HG03064 (cell line): ENCODE measurements at regions not wholly inside any gene's neighbourhood (a gene's known extent, or its start where the extent isn't known, plus 50 kb on each side); places are given as distances from the start of the nearest gene placed in this dataset.

Experiments used
- ATAC-seq: cut with Tn5 transposase; IDR thresholded peaks from one replicate; pipeline ENCODE4 v1.9.1; 2021; ENCODE audit warnings: low read depth; ENCODE audit not compliant: unreplicated experiment

DNA sequence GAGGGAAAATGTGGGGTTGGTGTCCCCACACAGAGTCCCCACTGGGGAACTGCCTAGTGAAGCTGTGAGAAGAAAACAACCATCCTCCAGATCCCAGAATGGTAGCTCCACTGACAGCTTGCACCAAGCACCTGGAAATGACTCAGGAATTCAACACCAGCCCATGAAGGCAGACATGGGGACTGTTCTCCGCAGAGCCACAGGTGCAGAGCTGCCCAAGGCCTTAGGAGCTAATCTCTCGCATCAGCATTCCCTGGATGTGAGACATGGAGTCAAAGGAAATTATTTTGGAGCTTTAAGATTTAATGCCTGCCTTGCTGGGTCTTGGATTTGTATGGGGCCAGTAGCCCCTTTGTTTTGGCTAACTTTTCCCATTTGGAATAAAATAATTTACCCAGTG is 367.9 kb downstream of the FAM133A start:
- no peak for ATAC-seq

DNA sequence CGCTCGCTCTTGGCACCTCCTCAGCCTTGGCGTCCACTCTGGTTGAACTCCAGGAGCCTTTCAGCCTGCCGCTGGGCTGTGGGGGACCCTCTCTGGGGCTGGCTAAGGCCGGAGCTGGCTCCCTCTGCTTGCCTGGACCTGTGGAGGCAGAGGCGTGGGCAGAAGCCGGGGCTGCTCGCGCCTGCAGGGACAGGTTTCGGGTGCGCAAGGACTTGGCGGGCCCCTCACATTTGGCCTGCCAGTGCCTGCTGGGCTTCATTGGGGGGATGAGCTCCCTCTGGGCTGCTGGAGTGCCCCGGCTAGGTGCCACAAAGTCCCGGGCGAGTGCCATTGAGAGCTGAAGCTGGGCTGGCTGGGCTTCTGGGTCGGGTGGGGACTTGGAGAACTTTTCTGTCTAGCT is 371.7 kb downstream of the FAM133A start:
- no peak for ATAC-seq

DNA sequence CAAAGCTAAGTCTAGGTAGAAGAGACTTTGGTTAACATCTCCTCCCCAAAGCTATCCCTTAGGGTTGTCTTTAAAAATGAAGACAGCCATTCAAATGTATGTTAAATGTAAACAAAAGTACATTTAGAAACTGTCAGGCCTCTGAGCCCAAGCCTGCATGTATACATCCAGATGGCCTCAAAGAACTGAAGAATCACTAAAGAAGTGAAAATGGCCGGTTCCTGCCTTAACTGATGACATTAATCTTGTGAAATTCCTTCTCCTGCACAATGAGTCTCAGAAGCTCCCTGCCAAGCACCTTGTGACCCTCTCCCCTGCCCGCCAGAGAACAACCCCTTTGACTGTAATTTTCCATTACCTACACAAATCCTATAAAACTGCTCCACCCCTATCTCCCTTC is 377.9 kb downstream of the FAM133A start:
- no peak for ATAC-seq

DNA sequence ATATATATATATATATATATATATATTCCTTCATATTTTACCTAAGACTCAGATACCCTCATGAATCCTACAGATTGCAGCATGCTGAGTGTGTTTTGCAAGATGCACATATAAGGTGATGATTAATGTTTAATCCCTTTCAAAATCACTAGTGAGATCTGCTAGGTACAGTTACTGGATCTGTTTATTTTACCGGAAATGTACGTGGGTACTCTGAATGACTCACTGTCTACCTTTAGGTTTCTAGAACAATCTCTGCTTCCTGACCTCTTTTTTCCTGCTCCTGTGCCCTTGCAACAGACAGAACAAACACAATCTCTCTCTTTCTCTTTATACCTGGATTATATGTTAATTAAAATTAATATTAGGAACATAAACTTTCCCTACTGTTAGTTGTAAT is 379.6 kb downstream of the FAM133A start:
- no peak for ATAC-seq

DNA sequence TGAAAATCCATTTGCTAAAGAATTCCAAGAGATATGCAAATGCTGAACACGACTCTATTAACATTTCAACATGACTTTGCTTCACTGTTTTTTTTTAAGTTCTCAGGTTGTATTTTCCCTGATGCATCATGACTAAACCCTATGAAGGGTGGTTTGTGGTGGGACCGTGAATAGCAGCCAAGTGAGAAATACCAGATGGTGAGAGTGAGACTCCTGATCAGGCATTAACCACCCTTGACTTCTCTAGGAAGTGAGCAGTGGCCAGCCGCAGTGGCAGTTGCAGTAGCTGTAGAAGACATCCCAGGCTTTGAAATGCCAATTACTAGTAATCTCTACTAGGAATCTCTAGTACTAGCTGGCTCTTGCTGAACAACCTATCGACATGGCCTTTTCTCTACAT is 383.4 kb downstream of the FAM133A start:
- no peak for ATAC-seq

DNA sequence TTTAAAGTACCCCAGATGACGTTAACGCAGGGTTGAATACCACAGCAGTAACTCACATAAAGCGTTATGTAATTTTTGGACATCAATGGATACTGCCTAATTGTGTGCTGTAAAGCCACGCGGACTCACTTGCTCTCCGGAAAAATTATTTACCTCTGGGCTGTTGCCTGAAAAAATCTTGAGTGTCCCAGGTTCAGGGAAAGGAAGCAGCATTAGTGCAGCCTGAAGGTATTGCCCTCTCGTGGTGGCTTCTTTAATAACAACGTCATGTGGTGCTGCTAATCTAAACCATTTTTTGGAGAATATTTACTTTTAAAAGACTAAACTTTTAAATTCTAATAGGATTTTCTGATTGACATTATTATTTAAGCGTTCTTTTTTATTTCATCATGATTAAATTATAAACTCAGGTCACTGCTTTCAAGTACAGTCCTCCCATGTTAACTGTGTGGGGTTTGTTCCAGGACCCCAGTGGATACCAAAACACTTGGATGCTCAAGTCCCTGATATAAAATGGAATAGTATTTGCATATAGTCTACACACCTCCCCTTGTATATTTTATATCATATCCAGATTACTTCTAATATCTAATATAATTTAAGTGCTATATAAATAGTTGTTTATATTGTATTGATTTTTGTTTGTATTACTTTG is 384.8 kb downstream of the FAM133A start:
- no peak for ATAC-seq

DNA sequence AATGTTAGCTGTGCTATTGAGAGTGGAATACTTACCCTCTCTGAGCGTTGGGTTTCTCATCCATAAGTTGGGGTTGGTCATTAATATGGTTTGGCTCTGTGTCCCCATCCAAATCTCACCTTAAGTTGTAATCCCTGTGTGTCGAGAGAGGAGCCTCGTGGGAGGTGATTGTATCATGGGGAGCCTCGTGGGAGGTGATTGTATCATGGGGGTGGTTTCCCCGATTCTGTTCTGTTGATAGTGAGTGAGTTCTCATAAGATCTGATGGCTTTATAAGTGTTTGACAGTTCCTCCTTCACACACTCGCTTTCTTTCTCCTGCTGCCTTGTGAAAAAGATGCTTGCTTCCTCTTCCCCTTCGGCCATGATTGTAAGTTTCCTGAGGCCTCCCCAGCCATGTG is 391.1 kb downstream of the FAM133A start:
- ATAC-seq: no peak

DNA sequence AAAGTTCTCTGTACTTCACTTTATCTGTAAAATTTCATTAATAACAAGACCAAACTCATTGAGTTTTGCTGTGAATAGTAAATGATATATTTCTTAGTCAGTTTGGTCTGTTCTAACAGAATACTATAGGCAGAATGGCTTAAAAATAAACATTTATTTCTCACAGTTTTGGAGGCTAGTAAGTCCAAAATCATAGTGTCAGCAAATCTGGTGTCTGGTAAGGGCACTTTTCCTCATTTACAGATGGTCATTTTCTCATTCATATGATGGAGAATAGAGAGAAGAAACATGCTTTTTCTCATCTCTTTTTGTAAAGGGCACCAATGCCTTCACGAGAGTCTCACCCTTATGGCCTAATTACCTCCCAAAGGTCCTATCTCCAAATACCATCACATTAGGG is 415.1 kb downstream of the FAM133A start:
- ATAC-seq: no peak

DNA sequence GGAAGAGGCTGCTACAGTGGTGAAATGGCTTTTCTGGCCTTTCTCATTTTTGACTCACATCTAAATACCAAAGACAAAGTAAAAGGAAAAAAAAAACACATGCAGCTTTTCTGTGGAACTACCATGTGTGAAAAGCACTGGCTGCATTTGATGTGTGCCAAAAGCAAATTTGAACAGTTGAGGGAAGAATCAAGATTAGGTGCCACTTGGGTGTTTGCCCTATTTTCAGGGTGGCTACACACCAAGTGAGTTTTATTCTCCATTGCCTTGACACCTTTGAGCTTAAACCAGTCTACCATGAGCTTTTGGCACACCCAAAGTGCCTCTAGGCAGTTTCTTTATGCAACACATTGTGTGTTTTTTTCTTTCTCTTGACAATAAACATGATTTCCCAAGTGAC is 423.9 kb downstream of the FAM133A start:
- ATAC-seq: no peak

DNA sequence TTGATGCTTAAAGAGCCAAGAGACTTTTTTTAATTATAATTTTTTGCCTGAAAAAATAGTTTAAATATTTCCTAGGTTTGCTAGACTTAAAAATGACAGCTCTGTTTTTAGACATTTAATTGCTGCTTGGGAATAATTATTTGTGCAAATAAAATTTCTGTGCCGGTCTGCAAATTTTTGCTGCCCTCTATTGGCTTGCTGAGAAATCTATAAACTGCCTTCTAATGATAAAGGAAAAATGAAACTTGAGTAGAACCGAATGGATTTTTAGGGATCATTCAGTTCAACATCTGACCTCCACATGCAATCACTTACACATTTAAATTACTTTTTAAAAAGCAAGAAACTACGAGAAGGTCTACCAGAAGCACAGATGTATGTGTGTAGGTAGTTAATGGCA is 434.0 kb downstream of the FAM133A start:
- no peak for ATAC-seq

DNA sequence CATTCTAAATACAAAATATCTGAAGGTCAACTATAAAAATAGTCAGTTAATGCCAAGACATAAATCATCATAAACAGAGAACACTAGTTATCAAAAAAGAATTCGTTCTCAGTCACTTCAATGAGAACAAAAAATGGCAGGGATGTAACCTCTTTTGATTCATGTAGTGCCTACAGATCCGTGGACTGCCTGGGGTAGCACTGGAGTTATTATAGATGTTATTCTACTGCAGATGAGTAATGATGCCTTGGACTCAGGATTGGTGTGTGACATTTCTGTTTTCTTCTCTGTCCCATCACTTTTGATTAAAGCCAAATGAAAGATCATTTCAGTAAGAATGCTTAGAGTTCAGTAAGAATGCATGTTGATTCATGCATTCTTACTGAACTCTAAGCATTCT is 440.4 kb downstream of the FAM133A start:
- ATAC-seq: no peak

DNA sequence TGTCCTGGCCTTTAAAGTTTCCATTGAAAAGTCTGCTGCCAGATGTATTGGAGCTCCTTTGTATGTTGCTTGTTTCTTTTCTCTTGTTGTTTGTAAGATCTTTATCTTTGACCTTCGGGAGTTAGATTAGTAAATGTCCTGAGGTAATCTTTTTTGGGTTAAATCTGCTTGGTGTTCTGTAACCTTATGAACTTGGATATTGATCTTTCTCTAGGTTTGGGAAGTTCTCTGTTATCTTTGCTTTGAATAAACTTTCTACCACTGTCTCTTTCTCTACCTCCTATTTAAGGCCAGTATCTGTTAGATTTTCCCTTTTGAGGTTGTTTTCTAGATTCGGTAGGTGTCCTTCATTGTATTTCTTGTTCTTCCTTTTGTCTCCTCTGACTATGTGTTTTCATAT is 447.8 kb downstream of the FAM133A start:
- no peak for ATAC-seq

DNA sequence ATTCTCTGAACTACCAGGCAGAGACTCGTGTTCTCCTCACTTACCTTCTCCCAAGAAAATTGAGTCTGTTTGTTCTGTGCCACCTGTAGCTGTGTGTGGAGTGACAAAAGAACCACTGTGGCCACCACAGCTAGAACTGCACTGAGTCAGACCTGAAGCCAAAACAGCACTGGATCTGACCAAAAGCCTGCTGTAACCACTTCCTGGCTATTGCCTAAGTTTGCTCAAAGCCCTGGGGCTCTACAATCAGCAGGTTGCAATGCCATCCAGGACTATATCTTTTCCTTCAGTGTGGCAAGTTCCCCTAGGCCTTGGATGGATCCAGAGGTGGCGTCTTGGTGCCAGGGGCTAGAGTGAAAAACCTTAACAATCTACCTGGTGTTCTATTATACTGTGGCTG is 449.1 kb downstream of the FAM133A start:
- ATAC-seq: no peak

DNA sequence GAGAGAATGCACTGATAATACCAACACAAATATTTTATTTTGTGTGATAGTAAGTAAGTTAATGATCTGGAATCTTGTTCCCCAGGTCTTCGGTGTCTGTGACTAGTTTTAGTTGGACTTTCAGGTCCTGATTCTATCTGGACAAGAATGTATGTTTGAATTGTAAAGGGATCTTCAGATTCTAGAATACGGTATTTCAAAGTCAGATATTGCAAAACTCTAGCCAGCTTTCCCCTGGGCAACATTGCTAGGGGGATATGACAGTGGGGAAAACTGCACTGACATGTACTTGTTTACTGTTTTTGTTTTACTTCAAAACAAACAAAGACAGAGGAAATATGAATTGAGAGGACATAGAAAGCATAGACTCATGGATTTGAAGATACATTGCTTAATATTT is 489.0 kb downstream of the FAM133A start:
- ATAC-seq: no peak

DNA sequence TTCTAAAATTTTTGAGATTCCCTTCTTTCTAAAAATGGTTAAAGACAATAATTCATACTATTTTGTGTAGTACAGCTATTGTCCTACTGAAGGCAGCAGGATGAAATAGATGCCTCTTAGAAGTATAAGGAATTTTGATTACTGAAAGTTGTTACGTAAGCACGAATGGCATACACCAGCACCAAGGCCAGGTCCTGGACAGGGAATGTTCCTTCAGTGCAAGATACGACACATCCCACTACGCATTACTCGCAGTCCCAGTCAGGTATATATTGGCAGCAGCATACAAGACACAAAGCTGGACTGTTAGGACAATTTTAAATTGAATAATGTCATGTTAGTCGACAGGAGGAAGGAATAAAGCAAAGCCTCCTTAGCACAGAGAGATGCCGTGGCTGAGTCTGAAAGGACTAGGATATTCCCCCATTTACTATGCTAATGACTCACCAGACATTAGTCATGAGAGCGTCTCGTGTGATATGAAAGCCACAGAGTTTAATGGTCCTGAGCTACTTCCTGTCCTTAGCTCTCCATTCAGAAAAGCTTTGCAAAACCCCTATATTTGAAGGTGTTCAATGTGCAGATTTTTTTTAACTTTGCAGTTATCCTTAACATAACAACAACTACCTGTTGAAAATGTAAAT is 504.3 kb downstream of the FAM133A start:
- ATAC-seq: no peak

DNA sequence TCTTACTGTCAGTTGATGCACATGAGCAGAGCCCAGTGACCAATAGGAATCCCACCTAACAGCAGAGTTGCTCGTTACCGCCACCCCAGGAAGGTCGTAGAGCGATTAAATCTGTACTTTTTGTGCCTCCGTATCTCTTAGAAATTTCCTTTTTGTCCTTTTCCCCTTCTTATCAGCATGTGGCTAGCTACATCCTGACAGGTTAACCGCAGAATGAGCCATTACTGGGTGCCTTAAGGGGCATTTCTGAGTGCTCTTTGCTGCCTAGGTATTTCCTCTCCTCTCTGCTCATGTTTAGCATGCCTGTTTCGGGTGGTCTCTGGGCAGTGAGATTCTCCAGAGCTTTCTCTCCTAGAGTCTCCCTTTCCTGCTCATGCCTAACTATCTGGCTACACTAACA is 530.5 kb downstream of the FAM133A start:
- no peak for ATAC-seq

DNA sequence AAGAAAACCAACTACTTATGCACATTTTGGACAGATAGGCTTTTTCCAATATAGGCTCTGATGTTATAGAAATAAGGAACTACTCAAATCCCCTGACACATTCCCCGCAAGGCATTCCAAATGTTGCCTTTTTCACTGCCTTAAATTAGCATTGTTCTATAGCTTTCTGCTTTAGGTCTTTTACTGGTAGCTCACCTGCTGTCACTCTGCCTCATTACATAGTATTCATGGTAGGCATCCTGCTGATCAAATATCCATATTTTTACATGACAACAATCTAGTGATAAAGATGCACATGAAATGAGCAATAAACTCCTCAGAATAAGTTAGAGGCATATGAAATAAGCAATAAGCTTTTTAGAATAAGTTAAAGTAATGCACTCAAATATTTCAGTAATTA is 542.7 kb downstream of the FAM133A start:
- no peak for ATAC-seq

DNA sequence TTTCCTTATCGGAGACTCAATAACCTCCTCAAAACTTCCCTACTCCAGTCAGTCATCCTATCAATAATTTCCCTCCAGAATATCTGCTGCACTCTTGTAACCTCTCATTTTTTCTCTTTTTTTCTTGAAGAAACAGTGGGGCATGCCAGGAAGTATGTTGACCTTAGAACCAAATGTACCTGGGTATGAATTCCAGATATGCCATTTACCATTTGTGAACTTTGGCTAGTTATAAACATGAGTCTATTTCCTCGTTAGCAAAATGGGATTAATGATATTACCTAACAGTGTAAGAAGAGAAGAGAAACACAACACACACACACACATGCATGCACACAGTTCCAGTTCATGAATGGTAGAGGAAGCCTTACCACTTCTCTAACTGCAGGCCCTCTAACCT is 578.2 kb downstream of the FAM133A start:
- ATAC-seq: no peak

DNA sequence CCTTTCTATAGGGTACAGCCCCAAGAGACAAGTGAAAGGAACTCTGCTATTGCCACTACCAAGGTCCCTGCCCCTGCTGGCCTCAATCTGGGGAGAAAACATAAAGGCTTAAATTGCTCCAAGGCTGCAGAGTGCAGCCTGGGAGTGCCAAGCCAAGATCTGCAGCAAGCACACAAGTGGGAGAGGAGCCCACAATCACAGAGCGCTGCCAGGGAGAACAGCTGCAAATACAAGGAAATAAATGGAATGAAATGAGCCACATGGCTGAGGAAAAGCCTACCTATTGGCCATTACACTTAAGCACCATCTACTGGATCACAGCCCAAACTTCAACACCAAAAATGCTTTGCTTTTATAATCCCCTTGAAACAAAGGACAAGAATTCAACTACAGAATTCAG is 582.4 kb downstream of the FAM133A start:
- no peak for ATAC-seq

DNA sequence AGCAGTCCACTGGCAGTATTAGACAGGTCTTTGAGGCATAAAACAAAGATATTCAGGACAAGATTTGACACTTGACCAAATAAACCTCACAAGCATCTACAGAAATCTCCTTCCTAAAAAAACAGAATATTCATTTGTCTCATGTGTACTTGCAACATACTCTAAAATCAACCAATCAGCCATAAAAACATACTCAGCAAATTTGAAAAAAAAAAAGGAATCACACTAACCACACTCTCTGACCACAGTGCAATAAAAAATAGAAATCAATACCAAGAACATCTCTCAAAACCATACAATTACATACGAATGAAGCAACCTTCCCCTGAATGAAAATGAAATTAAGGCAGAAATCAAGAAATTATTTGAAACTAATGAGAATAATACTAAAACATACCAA is 591.3 kb downstream of the FAM133A start:
- no peak for ATAC-seq

DNA sequence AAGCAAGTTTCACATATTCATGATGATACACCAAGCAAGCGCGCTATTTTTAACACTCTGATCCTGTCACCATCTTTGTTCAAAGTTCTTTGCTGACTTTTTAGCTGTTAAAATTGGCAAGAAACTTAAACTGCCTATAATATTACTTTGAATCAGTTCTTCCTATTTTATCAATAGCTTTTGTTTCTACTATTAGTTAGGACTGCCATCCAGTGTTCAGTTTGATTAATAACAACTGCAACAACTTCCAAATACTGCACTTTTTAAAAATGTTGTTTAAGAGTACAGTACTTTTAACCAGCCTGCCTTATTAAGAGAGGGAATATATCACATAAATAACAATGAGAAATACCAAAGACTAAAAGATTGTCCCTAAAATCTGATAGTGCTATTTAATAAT is 614.3 kb downstream of the FAM133A start:
- ATAC-seq: no peak

DNA sequence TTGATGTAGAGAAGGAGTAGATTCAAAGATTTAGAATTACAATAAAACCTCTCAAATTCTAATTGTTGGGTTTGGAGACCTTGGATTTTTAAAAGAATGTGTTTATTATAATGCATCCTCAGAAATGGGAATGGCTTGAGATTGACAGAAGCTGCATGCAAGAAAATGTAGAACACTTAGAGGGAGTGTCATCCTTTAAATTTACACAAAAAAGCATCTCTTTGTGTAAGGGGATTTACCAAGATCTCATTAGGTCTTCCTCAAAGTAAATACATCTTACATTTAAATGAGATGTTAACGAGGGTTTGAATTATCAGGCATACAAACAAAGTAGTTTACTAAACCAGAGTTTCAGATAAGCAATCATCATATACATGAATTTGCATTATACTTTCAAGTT is 615.0 kb downstream of the FAM133A start:
- ATAC-seq: no peak

DNA sequence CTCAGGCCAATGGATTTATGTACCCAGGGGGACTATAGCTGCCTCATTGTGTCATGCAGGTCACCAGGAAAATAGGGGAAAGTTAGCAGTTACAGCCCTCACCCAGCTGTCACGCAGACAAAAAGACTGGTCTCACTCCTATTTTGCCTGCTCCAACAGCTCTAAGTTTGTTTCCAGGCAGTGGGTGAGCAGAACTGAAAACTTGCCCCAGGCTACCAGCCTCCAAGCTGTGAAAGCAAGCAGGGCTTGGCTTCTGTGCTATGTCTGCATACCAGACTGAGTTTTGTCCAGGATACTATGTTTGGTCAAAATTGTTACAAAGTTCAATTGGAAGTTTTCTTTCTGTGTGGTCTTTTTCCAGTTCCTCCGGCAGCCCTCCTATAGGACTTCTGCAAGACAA is 628.4 kb downstream of the FAM133A start:
- no peak for ATAC-seq
